ENCODE measurements at regions not wholly inside any gene's neighbourhood (a gene's known extent, or its start where the extent isn't known, plus 50 kb on each side); places are given as distances from the start of the nearest gene placed in this dataset.
A peak's percentile ranks its signal among the peaks of the same experiment; 100 is the strongest.
"Not testable (repeated sequence)": the region's sequence is repeated elsewhere in the genome, so short reads cannot be mapped to it uniquely, and the experiment has no call there.

GRCh38 chr7:17437586-17437985 is 139.1 kb downstream of the AHR start:
- no peak for DNase-seq (ENCODE audit: low read depth)

DNA sequence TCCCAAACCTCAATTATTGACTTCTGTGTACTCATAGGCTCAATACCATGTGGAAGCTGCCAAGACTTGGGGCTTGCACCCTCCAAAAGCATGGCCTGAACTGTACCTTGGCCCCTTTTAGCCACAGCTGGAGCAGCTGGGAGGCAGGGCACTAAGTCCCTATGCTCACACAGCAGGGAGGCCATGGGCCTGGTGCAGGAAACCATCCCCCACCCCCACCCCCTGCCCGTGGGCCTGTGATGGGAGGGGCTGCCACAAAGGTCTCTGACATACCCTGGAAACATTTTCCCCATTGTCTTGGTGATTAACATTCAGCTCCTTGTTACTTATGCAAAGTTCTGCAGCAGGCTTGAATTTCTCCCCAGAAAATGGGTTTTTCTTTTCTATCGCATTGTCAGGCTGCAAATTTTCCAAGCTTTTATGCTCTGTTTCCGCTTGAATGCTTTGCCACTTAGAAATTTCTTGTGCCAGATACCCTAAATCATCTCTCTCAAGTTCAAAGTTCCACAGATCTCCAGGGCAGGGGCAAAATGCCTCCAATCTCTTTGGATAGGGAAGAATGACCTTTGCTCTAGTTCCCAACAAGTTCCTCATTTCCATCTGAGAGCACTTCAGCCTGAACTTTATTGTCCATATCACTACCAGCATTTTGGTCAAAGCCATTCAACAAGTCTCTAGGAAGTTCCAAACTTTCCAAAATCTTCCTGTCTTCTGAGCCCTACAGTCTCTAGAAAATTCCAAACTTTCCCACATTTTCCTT is 141.8 kb downstream of the AHR start:
- not testable (repeated sequence) for DNase-seq (ENCODE audit: low read depth)

- no peak for DNase-seq (ENCODE audit: low read depth)
Observed at GRCh38 chr7:17440831-17441230, 142.4 kb downstream of the AHR start.

DNA sequence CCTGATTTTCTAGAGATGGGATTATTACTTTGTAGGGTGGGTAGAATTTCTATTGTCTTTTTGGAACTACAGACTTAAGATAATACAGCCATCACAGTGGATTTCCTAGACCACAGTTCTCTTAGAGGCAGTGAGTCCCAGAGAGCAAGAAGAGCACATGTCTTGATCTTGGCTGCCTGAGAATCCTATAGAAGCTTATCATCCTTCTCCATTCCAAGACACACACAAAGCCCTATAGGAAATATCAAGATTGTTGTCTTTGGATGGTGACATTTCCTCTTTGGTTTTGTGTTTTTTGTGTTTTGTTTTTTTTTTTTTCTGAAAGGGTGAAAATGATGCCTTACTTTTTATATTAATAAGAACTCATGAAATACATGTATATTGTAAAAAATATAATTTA is 143.1 kb downstream of the AHR start:
- DNase-seq (ENCODE audit: low read depth) = no peak

- no peak for DNase-seq (ENCODE audit: low read depth)
Observed at GRCh38 chr7:17444151-17444550, 145.7 kb downstream of the AHR start.

- peak; percentile 93 for DNase-seq (ENCODE audit: low read depth)
Observed at GRCh38 chr7:17444673-17445072, 146.2 kb downstream of the AHR start.

GRCh38 chr7:17446340-17446739 is 147.9 kb downstream of the AHR start:
- DNase-seq (ENCODE audit: low read depth) = no peak

DNA sequence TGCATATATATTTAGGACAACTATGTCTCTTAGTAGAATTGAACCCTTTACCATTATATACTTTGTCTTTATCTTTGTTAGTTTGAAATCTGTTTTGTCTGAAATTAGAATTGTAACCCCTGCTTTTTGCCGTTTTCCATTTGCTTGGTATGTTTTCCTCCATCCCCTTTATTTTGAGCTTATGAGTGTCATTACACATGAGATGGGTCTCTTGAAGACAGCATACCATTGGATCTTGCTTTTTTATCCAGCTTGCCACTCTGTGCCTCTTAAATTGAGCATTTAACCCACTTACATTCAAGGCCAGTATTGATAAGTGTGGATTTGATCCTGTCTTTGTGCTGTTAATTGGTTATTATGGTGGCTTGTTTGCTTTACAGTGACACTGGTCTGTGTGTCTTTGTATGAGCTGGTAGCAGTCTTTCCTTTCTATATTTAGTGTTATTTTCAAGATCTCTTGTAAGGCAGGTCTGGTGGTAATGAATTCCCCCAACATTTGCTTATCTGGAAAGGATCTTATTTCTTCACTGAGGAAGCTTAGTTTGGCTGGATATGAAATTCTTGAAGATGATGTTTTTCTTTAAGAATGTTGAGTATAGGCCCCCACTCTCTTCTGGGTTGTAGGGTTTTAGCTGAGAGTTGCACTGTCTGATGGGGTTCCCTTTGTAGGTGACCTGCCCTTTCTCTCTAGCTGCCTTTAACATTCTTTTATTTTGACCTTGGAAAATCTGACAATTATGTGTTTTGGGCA is 149.5 kb downstream of the AHR start:
- DNase-seq (ENCODE audit: low read depth) = no peak

DNA sequence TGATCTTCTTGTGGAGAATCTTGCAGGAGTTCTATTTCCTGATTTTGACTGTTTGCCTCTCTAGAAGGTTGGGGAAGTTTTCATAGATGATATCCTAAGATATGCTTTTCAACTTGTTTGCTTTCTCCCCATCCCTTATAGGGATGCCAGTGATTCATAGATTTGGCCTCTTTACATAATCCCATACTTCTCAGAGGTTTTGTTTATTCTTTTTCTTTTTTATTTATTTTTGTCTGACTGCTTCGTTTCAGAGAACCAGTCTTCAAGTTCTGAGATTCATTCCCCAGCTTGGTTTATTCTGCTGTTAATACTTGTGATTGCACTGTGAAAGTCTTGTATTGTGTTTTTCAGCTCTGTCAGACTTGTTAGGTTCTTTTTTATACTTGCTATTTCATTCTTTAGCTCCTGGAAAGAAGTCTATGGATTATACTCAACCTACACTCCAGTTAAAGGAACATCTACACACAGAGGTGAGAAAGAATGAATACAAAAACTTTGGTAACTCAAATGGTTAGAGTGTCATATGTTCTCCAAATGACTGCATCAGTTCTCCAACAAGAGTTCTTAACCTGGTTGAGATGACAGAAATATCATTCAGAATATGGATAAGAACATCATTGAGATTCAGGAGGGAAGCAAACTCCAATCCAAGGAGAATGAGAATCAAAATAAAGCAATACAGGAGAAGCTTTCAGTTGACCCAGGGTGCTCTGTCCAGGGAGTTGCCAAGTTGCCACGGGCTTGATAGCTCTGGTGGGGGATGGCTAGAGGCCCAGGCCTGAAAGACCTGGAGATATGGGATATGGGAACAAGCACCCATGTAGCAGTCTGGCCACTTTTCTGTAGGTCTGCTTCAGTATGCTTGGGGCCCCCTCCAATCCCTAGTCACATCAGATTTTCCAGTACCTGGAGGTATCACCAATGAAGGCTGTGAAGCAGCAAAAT is 150.3 kb downstream of the AHR start:
- DNase-seq (ENCODE audit: low read depth) = no peak

GRCh38 chr7:17456541-17456940 is 158.1 kb downstream of the AHR start:
- DNase-seq (ENCODE audit: low read depth) = no peak

DNA sequence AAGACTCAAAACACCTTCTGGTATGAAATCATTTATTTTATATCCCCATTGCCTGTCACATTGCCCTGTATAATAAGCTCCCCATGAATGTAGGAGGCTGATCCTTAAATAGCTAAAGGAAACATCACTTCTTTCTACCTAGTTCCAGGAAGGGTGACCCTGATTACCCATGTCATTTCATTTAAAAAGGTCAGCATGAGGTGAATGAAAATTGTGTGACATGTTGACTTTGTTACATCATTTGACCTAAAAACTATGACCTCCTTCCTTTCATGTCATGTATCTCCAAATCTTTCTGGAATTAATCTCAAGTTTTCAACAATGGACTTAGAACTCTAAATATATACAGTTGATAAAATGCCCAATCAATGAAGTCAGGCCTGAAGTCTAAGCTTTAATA is 161.5 kb downstream of the AHR start:
- DNase-seq (ENCODE audit: low read depth) = no peak

DNA sequence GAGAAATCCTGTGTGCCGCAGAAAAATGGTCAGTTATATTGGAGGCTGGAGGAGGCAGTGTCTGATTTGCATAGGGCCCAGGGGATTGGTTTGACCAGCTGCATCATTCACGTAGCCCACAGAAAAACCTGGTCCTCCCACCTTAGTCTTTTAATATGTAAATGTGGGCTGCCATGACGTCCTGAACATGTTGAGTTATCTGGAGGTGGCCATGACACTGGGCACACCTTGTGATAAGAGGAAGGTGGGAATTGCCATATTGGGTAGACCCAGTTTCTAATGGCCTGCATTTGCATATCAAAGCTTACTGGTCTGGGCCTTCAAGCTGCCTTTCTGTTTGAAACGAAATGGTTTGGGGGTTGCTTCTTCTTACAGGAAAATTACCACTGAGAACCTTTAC is 162.2 kb downstream of the AHR start:
- DNase-seq (ENCODE audit: low read depth) = no peak

- DNase-seq (ENCODE audit: low read depth) = no peak
Observed at GRCh38 chr7:17462131-17462631, 163.7 kb downstream of the AHR start.

DNA sequence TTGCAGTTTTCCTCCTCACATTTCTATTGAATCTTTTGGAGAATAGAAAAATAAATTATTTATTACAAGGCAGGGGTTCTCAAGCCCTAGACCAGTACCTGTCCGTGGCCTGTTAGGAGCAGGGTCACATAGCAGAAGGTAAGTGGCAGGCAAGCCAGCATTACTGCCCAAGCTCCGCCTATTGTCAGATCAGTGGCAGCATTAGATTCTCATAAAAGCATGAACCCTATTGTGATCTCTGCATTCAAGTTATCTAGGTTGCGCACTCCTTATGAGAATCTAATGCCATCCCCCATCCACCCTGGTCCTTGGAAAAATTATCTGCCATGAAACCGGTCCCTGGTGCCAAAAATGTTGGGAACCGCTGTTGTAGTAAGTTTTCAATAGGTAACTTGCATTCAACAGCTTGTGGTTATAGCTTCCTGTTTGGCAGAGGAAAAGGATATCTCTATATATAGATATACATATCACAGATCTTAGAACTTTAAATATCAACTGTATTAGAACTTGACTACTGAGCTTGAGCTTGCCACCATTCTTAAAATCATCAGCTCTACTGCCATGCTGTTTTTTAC is 165.1 kb downstream of the AHR start:
- no peak for DNase-seq (ENCODE audit: low read depth)

DNA sequence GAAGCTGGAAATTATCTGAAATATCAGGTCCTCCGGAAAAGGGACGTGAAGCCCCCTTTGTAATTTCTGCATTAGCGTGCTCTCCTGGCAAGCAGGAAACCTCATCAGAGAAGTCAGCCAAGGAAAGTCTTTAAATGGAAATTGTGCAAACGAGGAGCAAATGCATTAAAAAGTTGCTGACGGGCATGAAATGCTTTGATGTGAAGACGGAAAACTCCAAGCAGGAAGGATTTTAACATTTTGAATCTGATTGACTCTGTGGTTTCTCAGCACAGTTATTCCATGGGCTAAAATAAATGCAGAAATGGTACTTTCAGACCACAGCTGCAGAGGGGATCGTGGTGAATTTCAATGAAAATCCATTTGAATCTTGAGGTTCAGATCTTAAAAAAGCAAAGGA is 167.8 kb downstream of the AHR start:
- DNase-seq (ENCODE audit: low read depth) = no peak

DNA sequence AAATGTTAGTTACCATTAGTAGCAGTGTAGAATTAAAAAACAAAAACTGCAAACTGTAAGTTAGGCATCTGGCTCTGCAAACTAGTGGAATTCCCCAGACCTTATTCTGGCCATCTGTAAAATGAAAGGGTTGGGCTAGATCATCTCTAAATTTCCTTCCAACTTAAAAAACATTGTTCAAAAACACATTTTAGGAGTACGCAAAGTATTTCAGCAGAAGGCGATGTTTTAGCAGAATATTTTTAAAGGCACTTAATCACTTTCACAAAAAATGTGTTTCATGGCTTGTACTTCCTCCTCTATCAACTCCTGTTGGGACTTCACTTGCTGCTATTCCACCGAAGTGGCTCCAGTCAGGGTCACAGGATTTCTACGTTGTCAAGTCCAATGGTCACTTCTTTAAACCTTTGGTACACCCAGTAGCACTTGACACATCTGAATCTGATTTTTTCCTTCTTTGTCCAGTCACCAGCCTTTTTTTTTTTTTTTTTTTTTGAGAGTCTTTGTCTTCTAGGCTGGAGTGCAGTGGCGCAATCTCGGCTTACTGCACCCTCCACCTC is 169.0 kb downstream of the AHR start:
- no peak for DNase-seq (ENCODE audit: low read depth)

- no peak for DNase-seq (ENCODE audit: low read depth)
Observed at GRCh38 chr7:17471325-17471724, 172.9 kb downstream of the AHR start.

DNA sequence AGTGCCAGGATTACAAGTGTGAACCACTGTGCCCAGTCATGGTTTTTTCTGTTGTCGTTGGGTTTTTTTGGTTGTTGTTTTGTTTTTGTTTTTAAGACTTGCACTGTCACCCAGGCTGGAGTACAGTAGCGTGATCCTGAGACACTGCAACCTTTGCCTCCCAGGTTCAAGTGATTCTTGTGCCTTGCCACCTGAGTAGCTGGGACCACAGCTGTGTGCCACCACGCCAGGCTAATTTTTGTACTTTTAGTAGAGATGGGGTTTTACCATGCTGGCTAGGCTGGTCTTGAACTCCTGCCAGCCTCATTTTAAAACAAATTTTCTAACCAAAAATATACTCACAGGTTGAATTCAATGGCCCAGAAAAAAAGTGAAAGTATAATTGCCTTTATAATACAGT is 174.1 kb downstream of the AHR start:
- DNase-seq (ENCODE audit: low read depth) = no peak

- no peak for DNase-seq (ENCODE audit: low read depth)
Observed at GRCh38 chr7:17472939-17473338, 174.5 kb downstream of the AHR start.

GRCh38 chr7:17474724-17475344 is 176.4 kb downstream of the AHR start:
- no peak for DNase-seq (ENCODE audit: low read depth)

DNA sequence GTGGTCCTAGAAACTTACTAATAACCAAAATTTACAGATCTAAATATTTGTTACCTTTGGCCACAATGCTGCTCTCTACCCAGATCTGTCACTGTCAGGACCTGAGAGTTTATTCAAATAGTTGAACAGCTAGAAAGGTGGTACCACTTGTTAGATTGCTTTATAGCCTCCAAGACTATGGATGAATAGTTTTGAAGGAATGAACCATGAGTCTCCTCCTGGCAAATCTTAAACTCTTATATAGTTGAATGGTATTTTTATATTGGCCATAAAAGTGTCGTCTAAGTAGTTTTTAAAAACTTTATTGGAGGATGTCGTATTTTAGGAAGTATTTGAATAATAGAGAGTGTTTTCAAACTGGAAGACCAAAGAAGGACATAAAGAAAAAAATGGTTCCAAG is 178.7 kb downstream of the AHR start:
- no peak for DNase-seq (ENCODE audit: low read depth)

Measured in LHCN-M2 (cell line).